CD4-positive, alpha-beta T cell treated with Interferon alpha-2 for 1 hour (primary cell): ENCODE measurements at regions not wholly inside any gene's neighbourhood (a gene's known extent, or its start where the extent isn't known, plus 50 kb on each side); places are given as distances from the start of the nearest gene placed in this dataset.

Experiments
- DNase-seq, 2 donors: peaks; one replicate each; pipeline ENCODE4 v3.0.0-alpha.2; 2020 to 2022

DNA sequence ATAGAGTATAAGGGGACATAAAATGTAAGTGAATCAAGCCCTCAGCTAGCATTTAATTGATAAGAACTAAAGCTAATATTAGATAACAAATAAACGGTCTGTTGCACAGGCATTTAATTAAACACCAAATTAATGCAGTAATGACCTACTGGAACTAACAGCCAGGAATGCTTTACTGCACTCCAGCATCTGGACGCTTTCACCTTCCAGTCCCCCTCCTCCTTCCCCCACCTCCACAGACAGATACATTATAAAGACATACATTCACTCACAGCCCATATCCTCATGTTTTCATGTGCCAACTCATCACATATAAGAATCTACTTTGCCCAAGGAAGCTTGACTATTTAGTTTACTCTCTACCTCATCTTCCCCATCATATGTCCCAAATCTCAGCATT lies 337.4 kb upstream of the PIK3C3 start:
- no peak for DNase-seq

DNA sequence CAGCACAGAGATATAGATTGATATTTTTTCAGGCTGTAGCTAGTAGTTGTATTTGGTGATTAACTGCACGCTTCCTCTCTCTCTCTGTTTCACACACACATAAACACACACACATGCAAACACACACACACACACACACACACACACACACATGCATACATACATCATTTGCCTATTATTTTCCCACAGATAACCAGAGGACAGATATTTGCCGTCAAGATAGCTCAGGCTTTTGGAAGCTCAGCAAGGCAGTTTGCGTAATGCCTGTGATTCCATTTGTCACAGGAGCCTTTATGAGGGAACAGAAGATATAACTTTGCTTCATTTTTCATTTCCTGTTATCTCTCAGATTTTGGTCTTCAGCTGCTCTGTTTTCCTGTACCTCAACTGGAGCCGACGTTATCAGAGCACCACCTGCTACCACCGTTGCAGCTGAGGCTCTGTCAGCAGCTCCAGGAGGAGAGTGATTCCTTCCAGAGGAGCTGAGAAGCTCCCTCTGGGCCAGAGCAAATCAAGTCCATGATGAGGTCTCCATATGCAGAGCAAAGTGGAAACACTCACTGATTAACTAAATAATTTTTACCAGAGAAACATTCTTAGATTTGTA lies 341.9 kb upstream of the PIK3C3 start:
- no peak for DNase-seq

DNA sequence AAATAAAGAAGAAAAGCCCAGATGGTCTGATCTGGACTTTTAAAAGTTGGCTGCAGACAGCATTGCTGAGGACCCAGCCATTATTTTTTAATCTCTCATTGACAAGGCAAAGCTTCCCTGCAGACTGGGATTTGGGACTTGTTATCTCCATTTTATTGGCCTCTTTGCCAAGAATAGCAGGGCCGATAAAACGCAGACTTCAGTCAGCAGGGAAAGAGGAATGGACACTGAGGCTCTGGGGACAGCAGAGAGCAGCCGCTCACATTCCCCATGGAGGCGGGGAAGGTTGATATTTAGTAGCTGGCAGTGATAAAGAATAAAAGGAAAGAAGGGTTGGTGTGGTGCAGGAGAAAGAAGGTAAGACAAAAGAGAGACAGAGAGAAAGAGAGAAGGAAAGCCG lies 350.1 kb upstream of the PIK3C3 start:
- DNase-seq = no peak

DNA sequence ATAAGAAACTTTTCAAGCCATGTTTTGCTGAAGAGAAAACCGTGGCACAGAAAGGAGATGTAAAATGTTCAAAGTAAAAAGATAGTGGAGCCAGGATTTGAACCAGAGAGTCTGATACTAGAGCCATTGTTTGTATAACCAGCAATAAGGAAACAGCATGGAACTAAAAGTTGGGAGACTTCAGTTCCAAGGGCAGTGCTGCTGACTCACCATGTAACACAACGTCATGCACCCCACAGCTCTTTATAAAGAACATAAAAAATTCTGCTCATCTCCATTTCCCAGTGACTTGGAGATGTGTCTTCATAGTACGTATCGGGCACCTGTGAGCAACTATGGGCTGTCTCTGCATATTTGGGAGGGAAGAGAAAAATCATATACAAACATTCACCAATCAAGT lies 353.0 kb upstream of the PIK3C3 start:
- no peak for DNase-seq

DNA sequence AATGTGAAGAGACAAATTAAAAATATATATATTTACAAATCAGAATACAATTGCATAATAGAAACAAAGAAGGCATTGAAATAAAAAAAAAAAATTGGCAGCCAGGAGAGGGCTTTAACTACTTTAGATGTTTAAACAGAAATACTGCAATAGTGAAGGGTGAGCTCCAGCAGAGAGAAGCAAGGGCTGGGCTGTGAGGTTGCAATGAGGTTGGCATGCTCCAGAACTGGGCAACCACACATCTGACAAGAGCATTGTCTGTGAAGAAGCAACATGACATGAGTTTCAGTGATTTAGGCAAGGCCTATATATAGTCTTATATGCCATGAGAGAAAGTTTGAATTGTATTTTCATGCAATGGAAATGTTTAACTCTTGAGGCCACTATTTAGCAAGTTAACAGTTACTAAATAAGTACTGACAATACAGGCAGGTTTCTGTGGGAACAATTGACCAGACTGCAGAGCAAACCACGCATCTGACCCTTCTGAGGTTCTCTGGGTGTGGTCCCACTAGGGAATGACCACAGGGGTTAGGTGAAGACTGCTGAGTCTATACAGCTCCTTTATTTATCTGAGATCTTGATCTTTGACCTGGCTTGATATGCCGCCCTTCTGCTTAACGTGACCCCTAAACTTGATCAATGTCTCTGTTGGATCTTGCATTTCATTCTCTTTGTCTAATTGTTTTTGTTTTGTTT lies 354.2 kb upstream of the PIK3C3 start:
- no peak for DNase-seq

DNA sequence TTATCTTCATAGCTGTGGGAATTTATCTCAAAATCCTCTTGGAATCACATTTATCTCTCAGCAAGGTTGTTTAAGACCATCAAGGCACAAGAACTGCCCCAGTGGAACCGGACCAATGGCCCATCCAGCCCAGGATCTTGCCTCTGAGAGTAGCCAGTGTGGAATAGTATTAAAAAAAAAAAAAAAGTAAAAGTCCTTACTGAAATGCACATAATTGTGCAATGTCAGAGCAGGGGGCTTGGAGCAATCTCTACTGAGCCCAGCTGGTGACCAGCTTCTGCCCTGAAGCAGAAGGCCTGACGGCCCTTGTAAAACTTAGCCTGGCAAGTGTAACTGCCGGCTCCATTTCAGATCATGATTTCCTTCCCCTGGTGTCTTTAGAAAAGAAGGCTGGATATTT lies 355.6 kb upstream of the PIK3C3 start:
- DNase-seq = no peak

DNA sequence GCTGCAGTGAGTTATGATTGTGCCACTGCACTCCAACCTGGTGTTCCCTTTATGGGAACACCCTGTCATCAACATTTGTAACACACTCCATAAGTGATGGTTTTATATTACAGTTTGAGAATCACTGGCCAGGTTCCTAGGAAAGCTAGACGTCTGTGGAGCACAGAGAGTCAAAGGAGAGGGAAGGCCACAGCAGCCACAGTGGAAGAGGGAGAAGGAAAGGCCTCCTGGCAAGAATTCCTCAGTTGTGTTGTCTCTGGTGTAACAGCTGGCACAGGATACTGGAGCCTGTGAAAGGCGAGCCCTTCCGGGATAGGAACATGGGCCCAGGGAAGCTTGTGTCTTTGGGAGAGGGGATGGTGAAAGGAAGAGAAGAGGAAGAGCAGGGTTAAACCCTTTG lies 360.5 kb upstream of the PIK3C3 start:
- DNase-seq = no peak

DNA sequence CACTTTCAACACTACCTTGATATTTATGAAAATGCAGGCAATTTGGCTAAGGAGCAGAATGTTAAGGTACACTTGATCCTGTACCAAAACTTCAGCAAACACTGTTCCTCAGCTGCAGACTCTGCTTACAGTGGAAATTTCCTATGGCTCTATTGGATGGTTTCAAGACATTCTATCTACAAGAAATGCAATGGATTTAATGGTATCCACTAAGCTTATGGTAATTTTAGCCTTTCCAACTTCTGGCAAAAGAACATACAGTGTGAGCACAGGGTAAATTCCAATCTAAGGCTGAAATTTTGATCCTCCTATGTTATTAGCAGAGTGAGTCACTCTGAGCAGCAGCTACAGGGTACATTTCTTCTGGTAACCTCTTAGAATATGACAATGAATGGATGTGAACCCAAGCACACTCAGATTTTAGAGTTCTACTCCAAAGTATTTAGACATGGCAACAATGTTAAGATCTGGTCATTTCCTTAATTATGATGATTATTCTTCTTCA lies 361.8 kb upstream of the PIK3C3 start:
- DNase-seq = no peak

DNA sequence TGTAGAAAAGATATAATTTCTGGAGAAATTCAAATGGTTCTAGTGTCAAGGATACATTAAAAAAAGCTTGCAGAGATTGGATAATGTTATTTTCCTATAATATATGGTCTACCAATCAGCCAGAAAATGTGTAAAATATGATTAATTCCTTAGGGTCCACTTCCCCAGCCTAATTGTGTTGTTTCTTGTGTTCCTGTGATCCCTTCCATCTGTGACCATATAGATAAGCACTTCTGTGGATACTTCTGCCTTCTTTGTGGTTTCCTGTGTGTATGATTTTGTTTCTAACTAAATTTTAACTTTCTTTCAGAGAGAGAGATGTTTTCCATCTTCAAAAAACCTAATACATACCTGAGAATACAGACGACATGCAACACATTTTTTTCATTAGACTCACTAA lies 367.1 kb upstream of the PIK3C3 start:
- no peak for DNase-seq

DNA sequence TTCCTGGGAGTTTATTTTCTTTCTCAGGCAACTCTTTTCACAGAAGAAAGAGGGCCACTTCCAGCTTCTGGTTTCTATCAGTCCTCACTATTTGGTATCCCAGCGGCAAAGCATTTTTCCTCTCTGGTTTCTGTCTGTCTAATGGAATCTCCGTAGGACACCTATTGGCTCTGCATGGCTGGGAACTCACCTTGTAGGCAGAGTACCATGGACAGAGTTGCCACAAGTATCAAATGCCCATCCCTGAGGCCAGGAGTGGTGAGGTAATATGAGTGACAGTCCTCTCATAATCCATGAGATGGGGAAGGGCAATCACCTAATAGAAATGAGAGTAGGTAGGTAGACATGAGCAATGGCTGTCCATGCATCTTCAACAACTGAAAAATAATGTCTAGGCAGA lies 369.5 kb upstream of the PIK3C3 start:
- no peak for DNase-seq

DNA sequence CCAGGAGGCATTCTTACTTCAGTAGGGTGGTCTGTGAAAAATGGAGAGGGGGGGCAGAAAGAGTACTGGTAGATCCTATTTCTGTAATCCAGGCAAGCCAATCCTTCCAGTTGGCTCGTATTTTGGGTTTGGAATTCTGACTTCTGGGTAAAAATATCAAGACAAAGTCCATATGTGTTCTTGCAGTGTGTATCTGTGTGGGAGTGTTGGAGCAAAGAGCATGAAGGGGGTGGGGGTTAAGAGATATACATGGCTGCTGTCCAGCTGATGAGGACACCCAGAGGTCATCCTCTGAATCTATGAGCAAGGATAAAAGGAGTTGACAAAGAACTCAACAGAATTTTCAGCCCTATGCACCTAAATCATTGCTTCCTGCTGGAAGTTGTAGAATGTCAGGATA lies 375.8 kb upstream of the PIK3C3 start:
- no peak for DNase-seq

DNA sequence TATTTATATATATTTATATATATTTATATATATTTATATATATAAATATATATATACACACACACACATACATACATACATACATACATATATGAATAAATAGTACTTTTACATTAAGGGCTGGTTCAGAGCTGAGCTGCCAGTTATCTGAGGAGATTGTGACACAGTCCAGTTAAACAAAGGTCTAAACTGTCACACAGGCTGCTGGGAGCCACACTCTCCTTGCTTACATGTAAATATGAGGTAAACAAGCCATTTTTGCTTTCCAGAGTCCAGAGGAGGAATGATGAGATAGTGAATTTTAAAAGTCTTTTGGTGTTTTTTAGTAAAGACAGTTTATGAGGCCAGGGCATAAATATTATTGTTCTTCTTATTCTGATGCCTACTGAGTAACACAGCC lies 377.5 kb upstream of the PIK3C3 start:
- no peak for DNase-seq

DNA sequence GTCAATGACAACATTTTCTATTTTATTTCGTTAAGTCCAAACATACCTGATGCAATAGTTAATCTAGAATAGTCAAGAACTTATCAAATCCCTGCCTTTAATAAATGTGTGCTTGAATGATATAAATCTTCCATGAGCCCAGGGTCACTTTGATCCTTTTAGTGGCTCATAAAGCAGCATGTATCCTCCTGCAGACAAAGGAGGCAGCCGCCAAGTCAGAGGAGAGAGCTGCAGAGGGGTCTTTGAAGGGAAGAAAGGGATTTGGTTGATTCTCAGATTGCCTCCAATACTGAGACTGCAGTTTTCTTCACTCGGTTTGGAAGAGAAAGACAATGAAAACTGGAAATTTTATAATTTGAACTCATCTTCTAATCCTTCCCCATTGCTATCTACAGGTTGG lies 378.4 kb upstream of the PIK3C3 start:
- no peak for DNase-seq

DNA sequence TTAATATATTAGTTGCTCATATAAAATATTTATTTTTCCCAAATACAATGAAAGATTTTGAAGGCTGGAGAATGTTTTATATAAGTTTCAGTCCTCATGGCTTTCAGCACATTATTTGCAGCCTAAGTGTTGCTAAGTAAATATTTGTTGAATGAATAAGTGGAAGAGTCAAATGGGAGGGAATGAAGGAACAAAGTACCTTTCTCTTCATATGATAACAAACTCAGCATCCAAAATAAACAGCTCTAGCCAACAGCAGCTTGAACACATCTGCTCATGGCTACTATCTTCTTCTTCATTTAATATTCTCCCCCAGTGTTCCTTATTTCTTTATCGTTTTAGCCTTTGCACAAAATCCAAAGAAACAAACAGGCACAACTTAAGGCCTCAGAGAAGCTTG lies 385.2 kb upstream of the PIK3C3 start:
- DNase-seq = no peak

DNA sequence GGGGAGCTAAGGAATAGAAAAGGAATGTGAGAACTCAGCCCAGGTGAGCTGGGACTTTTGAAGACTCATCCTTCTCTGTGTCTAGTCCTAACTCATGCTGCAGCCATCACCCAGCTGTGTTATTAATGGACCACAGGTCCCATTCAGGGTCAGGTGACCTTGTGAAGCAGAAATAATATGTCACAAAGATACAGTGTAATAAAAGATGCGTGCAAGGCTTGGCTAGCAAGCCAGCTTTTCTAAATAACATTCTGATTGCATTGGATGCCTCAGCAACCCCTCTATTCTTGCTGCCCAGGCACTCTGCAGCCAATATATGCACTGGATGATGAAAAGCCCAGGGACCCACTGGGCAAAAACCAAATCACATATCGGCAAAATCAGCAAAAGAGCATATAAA lies 393.1 kb upstream of the PIK3C3 start:
- DNase-seq = no peak

DNA sequence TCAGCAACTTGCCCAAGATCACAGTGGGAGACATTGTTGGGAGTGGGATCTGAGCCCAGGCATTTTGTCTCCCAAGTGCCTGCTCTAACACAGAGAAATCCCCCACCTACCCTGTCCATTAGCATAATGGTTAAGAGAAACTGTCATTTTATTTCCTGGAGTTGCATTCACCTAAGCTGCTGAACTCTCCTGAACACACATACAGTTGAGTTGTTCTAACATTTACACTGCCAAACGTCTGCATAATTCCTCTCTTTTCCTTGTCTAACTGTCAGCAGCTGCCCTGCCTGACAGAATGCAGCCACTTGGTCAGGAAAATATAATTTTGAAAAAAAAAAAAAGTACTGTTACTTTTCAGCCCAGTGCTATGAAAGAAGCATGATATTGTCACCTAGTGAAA lies 396.3 kb upstream of the PIK3C3 start:
- DNase-seq = no peak

DNA sequence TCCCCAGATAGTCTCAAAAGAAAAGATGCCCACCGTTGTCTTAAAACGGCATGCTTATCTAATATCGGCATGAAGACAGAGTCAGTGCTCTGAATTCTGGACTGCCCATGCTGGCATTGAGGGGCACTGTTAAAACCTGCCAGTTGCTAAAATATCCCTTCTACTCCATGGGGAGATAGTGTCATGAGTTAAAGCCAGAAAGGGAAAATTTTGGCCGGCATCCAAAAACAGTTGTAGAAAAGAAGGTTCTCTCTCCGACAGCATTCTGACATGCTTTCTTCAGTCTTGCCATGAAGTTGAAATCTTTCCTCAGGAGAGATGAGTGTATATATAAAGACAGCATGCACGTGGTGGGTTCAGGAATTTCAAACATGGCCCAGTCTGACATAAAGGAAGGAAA lies 401.3 kb upstream of the PIK3C3 start:
- no peak for DNase-seq

DNA sequence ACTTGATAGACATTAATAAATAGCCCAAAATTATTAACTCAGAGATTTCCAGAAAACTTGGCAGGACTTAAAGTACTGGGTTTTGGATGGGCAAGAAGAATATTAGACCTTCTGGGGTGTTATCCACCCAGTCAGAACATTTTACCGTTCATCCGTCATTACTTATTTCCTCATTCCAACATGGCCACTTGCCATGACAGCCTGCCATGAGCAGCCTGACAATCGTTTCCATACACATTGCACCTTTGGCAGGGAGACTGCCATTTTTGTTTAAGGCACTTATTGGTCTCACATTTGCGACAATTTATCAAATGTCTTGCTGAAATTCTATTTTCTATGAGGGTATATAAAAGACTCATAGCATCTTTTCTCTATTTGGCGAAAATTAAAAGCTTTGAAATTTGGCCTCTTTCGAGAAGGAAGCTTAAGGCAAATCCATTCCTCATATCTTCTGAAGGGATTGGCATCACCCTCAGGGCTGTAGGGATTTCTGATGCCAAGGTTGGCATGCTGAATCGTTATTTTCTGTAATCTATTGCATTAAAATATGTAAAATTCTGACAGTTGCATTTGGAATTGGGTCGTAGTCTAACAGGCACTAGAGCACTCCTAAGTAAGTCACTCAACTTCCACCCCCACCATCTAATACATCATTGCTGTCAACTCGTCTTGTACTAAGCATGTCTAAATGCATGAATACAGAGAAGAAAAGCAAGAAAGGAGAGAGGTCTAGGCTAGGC lies 406.3 kb upstream of the PIK3C3 start:
- no peak for DNase-seq

DNA sequence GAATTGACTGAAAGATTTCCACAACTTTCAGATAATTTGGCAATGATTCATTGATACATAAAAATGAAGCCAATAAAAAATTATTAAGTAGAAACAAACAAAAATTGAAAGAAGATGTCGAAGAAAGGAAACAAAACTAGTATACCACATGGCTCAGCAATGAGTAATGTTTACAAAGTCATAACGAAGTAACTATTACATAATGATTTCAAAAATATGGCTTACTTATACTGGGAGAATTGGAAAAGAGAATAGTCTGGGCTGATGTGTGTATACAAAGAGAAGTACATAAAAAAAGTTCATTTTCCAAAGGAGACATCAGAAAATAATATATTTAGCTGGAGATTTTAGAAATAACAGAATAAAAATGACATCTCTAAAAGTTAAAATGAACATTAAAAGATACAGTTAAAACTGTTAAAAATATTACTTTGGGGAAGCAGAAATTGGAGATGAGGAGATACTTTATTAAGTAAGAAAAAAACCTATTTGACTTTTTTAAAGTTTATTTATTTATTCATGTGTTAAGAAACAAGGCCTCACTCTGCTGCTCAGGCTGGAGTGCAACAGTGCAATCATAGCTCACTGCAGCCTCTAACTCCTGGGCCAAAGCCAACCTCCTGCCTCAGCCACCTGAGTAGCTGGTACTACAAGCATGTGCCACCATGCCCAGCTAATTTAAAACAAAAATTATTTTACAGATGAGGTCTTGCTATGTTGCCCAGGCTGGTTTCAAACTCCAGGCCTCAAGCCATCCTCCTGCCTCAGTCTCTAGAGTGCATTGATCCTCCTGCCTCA lies 409.7 kb upstream of the PIK3C3 start:
- no peak for DNase-seq

DNA sequence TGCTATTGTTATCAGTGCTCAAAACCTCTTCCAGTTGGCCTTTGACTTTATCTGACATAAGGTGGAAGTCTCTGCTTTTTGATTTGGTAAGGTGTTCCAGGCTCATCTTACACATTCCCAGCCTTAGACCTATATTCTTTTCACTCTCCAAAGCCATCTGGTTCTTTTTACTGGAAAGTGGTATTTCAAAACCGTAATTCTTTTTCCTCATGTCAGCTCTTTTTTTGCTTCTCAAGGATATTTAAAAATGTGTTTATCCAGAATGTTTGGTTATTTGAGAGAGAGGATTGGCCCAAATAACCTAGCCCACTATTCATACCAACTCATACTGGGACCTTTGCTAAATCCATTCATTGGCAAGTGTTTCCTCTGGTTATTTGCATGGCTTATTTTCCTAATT lies 411.2 kb upstream of the PIK3C3 start:
- no peak for DNase-seq

DNA sequence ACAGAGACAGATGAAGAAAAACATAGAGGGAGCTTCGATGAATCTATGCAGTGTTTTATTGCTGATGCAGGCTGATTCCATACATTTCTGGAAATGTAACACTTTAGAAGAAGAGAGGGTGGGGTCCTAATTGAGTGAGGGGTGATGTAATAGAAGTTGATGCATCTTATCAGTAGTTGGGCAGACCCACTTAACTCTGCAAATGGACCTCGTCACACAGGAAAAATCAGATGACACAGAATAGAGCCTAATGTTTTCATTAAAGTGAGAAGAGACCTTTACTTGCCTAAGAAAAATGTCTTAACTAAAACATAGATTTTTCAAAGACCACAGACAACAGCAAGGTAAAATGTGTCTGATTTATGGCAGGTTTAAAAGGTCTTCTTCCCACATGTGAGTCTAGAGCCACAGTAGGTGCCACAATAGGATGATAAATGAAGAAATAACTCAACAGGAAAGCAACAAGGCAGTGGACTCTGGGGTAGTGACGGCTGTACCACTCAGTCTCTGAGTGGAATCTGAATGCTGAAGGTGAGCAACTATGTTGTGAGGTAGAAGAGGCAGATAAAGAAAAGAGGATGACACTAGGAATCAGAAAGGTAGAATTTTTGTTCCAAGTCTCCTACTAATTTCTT lies 414.7 kb upstream of the PIK3C3 start:
- no peak for DNase-seq

DNA sequence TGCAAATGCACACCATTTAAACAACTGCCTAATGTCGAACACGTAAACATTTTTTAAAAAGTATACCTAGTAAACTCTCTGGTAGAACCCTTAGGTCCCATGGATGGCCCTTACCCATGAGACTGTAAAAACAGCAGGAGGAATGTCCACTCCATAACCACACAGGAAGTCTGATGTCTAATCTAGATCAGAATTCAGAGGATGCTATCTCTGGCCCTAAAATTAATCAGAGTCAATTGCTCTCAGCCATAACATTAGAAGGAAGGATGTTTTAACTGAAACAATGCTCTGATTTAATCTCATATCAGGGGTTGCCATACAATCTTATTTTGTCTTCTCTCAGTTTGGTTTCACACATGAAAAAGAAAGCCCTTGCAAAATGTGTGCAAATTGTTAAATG lies 416.3 kb upstream of the PIK3C3 start:
- DNase-seq = no peak

DNA sequence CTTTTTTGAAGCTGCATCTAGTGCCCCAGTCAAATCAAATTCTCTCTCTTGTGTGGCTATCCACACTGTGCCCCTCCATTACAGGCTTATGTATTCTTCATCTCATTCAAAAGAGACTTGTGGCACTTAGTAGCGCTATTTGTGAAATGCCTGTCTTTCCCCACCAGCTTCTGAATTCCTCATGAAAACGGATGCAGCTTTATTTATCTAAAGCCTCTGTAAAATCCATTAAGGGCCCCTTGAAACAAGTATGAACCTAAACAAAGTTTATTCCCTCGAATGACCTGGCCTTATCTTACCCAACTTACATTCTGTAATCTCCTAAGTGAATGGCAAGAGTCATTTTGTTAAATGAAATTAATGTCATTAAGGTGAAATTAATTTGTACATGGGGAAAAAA lies 417.4 kb upstream of the PIK3C3 start:
- no peak for DNase-seq
